ENCODE measurements at regions not wholly inside any gene's neighbourhood (a gene's known extent, or its start where the extent isn't known, plus 50 kb on each side); places are given as distances from the start of the nearest gene placed in this dataset.

DNA sequence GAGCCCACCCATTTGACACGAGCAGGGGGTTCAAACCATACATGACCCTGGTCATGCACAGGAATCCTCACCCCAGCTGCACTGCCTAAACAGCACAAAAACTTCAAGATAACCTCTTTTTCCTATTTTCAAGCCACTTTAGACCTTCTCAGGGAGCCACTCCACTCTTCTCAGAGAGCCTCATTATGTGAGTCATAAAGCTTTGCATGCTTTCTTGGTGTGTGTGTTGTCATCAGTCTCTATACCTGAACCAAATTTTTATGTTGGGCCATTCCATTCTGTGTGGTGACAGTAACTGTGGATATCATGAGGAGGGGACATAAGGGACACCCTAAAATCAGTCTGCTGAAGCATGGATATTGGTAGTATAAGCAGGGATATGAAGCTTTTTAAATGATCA is 769.5 kb upstream of the API5 start:
- Mint-ChIP-seq H3K36me3 (no peaks in the 10 kb centered on the region), H3K9me3 (peaks cover 12% of the 10 kb centered on the region), H3K4me3 (no peak overlapping the region), H3K27me3 (no peaks in the 10 kb centered on the region), H3K4me1 (ENCODE audit: low read depth) (no peaks in the 10 kb centered on the region), H3K27ac (no peak overlapping the region)
- ChIA-PET CTCF (no interaction called here), POLR2A (no interaction called here)
- intact Hi-C loops (cut with micrococcal nuclease) = no loop called here
- DNase-seq = no peak

DNA sequence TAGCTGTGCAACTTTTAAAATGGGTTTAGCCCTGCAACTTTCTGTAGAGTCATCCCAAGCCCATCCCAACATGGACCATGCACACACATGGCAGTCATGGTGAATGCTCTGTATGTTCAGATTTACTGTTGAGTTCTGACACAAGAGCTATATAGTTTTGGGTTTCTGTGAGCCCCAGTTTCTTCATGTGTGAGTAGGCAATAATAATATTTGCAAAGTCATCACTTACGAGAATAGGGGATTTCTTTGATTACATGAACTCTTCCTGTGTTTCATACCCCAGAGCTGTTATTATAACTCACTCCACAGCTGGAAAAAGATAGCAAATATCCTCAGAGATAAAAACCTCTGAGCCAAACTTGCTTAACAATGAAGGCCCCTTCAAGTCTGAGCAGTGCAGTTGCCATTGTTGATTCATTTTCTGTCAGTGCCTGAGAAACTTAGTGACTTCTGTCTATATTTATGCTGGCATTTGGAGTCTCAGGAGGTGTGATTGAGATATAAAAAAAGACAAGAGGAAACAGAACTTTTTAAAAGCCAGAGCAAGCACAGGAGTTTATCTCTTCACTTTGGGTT is 767.9 kb upstream of the API5 start:
- H3K9me3 Mint-ChIP-seq = peaks cover 16% of the 10 kb centered on the region
- no peaks in the 10 kb centered on the region for H3K27me3 Mint-ChIP-seq
- no peaks in the 10 kb centered on the region for H3K4me1 Mint-ChIP-seq (ENCODE audit: low read depth)
- no peaks in the 10 kb centered on the region for H3K36me3 Mint-ChIP-seq
- no peak overlapping the region for H3K4me3 Mint-ChIP-seq
- intact Hi-C loops (cut with micrococcal nuclease) = no loop called here
- ChIA-PET CTCF (interaction anchor here (1.0 kb wide), 1 partner anchor 19 kb away, joined by 3 read pairs; no protein-coding TSS in a partner anchor), POLR2A (no interaction called here)
- H3K27ac Mint-ChIP-seq = no peak overlapping the region
- DNase-seq = no peak

DNA sequence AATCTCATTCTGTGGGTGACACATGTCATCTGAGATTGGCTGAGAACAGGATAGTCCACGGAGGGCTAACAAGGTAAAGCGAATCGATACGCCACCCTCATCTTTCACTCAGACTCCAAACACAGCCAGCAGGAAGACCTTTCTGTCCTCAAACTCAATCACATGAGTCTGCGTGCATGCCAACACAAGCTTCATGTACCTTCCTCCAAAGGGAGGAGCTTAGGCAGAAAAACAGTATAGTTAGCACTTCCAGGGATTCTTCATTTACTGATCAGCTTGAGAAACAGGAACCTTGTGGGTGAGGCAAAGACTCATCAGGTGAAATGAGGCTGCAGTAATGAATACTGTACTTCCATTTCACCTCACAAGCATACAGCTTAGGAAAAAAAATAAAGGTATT is 767.1 kb upstream of the API5 start:
- Mint-ChIP-seq H3K9me3 (peaks cover 20% of the 10 kb centered on the region), H3K4me3 (no peak overlapping the region), H3K27me3 (no peaks in the 10 kb centered on the region), H3K4me1 (ENCODE audit: low read depth) (no peaks in the 10 kb centered on the region), H3K36me3 (no peaks in the 10 kb centered on the region), H3K27ac (no peak overlapping the region)
- DNase-seq = no peak
- POLR2A ChIA-PET = no interaction called here
- CTCF ChIA-PET = interaction anchor here (1.0 kb wide), 1 partner anchor 20 kb away, joined by 3 read pairs; no protein-coding TSS in a partner anchor
- intact Hi-C loops (cut with micrococcal nuclease) = no loop called here

DNA sequence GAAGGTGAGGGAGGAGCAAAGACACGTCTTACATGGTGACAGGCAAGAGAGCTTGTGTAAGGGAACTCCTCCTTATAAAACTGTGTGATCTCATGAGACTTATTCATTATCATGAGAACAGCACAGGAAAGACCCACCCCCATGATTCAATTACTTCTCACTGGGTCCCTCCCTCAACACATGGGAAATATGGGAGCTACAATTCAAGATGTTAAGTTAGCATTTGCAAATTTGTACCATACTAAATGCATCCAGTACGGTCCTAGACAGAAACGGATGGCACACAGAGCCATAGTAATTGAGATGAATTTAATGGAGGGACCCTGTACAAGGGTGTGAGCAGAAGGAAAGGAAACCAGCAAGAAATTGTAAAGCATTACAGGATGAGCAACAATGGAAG is 765.8 kb upstream of the API5 start:
- CTCF ChIA-PET = no interaction called here
- Mint-ChIP-seq H3K27me3 (no peaks in the 10 kb centered on the region), H3K4me1 (ENCODE audit: low read depth) (no peaks in the 10 kb centered on the region), H3K4me3 (no peak overlapping the region), H3K36me3 (no peaks in the 10 kb centered on the region), H3K9me3 (peaks cover 20% of the 10 kb centered on the region), H3K27ac (no peak overlapping the region)
- POLR2A ChIA-PET = no interaction called here
- intact Hi-C loops (cut with micrococcal nuclease) = no loop called here
- DNase-seq = no peak

DNA sequence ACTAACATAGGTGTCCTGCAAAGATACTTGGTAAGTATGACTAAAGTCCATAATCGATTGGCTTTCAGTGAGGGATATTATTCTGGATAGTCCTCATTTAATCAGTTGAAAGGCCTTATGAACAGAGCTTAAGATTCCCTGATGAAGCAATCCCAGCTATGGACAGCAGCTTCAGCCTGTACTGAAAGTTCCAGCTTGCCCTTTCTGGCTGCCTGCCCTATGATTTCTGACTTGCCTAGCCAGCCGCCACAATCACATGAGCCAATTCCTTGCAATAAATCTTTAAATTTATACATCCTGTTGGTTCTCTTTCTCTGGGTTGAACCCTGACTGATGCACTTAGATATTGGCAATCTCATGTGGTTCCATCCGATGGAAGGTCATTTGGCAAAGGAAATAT is 759.0 kb upstream of the API5 start:
- no peak for DNase-seq
- Mint-ChIP-seq H3K4me1 (ENCODE audit: low read depth) (no peaks in the 10 kb centered on the region), H3K4me3 (no peak overlapping the region), H3K9me3 (peaks cover 12% of the 10 kb centered on the region), H3K36me3 (no peaks in the 10 kb centered on the region), H3K27me3 (no peaks in the 10 kb centered on the region), H3K27ac (no peak overlapping the region)
- CTCF ChIA-PET = no interaction called here
- intact Hi-C loops (cut with micrococcal nuclease) = no loop called here
- POLR2A ChIA-PET = no interaction called here

DNA sequence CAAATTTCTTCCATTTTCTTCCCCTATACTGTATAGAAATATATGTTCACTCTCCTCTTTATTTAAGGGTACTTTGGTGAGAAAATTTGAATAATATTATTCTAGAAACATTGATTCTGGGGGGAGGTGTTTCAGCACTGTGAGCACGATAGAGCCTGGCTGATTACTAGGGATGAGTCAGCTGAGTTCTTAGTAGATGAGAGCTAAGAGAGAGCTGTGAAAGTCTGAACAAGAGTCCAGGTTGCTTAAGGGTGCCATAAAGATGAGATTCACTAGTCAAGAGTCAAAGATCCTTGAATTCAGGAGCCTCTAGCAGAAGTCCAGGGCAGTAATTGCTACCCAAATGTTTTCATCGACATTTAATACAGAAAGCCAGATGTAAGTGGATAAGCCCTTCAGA is 756.6 kb upstream of the API5 start:
- intact Hi-C loops (cut with micrococcal nuclease) = no loop called here
- Mint-ChIP-seq H3K27me3 (no peaks in the 10 kb centered on the region), H3K9me3 (peaks cover 8% of the 10 kb centered on the region), H3K4me3 (no peak overlapping the region), H3K27ac (no peak overlapping the region), H3K36me3 (no peaks in the 10 kb centered on the region), H3K4me1 (ENCODE audit: low read depth) (no peaks in the 10 kb centered on the region)
- ChIA-PET CTCF (no interaction called here), POLR2A (no interaction called here)
- DNase-seq = no peak

DNA sequence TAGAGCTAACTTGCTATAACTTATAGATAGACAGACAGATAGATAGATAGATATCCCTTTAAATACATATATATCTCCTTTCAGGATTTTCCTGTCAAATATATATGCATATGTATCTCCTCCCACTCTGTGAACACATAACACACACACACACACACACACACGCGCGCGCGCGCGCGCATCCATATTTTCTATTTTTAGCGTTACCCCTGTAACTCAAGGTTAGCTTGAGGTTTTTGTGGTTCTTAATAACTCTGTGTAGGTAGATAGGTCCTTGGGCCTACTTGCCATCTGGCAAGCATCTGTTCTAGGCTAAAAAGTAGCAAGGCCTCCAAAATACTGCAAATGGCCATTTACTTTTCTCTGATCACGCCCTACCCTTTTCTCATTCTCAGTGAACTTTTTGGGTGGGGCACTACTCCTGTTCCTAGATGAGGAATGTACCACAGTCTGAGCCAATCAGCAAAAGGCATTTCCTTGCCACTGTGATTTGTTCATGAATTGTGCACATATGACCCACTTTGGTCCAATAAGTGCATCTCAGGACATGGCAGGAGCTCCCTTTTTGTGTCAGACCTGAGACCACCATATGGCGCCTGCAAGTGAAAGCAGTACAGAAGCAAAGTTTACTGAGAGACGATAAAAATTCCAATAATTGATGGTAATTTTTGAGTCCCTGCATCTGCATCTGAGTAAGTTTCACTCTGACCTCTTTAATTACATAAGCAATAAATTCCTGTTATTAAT is 740.5 kb upstream of the API5 start:
- Mint-ChIP-seq H3K36me3 (no peaks in the 10 kb centered on the region), H3K4me3 (no peak overlapping the region), H3K9me3 (peaks cover 13% of the 10 kb centered on the region), H3K27me3 (no peaks in the 10 kb centered on the region), H3K27ac (no peak overlapping the region), H3K4me1 (ENCODE audit: low read depth) (no peaks in the 10 kb centered on the region)
- DNase-seq = no peak
- intact Hi-C loops (cut with micrococcal nuclease) = no loop called here
- CTCF ChIA-PET = no interaction called here
- POLR2A ChIA-PET = no interaction called here

DNA sequence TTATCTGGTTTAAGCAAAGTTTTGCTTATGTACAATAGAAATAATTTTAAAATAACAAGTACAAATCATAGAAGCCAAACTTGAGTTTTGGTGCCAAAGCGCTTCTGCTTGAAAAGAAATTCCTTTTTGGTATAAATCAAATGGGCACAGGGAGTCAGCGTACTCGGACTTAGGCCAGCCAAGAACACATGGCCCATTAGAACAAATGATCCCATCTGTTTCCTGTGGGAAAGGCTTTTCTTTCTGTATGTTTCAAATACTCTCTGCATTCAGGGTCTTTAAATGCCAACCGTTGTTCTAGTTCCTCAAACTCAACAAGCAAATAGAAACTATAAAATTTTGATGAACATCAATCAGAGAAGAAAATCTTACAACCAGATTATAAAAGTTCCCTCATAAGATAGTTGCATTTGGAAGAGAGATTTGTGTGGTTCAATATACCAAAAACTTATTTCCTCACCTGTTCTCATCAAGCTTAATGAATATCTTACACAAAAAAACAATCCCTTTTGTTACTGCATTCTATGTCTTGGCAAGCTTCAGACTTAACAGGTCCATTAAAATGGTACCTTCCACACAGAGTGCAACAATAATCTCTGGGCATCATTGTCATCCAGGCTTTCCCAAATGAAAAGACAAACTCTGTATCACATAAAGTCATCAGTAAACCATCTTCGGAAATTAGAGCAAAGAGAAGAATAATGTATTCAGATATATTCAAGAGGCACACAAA is 739.8 kb upstream of the API5 start:
- intact Hi-C loops (cut with micrococcal nuclease) = no loop called here
- Mint-ChIP-seq H3K4me3 (no peak overlapping the region), H3K27ac (no peak overlapping the region), H3K4me1 (ENCODE audit: low read depth) (no peaks in the 10 kb centered on the region), H3K9me3 (peaks cover 7% of the 10 kb centered on the region), H3K27me3 (no peaks in the 10 kb centered on the region), H3K36me3 (no peaks in the 10 kb centered on the region)
- DNase-seq = no peak
- ChIA-PET POLR2A (no interaction called here), CTCF (no interaction called here)

DNA sequence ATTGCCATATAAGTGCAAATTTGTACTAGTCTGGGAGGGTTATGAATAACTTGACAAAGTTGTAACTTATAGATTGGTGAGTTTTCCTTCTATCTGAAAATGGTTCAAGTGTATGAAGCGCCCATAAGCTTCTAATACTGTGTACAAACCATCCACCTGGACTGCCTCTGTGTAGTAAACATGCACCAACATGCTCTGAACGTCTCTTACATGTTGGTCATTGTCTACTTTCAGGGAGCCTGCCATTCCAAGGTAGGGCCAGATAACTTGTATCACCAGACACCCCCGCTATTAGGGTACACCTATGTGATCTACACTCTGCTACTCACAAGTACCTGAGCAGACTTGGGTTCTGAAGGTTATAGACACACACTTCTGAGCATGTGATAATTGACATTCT is 735.5 kb upstream of the API5 start:
- no peak for DNase-seq
- Mint-ChIP-seq H3K4me3 (no peak overlapping the region), H3K4me1 (ENCODE audit: low read depth) (no peaks in the 10 kb centered on the region), H3K27me3 (no peaks in the 10 kb centered on the region), H3K9me3 (peaks cover 8% of the 10 kb centered on the region), H3K36me3 (no peaks in the 10 kb centered on the region), H3K27ac (no peak overlapping the region)
- POLR2A ChIA-PET = no interaction called here
- CTCF ChIA-PET = no interaction called here
- intact Hi-C loops (cut with micrococcal nuclease) = no loop called here

DNA sequence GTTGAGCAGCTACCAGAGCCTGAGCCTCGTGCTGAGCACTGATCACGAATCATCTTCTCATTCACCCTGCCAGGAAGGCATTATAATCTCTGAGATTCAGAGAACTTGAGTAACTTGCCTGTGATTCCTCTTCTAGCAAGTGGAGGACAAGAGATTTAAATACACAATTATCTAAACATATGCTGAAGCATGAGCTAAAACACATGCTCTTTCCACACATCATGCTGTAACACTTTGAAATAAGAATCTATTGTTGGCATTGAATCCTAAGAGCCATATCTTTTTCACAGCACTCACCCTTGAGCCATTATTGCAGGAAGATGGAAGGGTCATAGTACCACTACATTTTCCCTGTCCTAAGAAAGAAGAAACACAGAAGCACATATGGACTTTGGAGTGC is 722.5 kb upstream of the API5 start:
- H3K4me1 Mint-ChIP-seq (ENCODE audit: low read depth) = no peaks in the 10 kb centered on the region
- no peaks in the 10 kb centered on the region for H3K36me3 Mint-ChIP-seq
- H3K9me3 Mint-ChIP-seq = peaks cover 2% of the 10 kb centered on the region
- CTCF ChIA-PET = no interaction called here
- no peak overlapping the region for H3K27ac Mint-ChIP-seq
- POLR2A ChIA-PET = no interaction called here
- no peak for DNase-seq
- H3K4me3 Mint-ChIP-seq = no peak overlapping the region
- H3K27me3 Mint-ChIP-seq = no peaks in the 10 kb centered on the region
- intact Hi-C loops (cut with micrococcal nuclease) = no loop called here

DNA sequence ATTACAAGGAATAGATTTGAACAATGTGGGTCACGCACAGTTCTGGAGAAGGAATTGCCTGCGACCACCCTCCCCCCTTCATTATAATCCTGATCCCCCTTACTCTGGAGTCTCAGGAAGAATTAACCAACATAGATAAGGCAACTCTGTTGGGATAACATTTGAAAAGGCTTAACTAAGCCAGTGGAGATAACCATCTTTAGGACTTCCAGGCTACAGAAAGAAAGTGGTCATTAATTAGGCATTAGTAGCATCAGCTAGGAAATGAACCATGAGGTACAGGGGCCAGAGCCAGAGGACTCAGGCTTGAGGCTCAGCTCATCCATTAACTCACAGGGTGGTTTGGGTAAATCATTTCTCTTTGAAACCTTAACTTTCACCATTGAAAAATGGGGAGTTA is 720.0 kb upstream of the API5 start:
- H3K36me3 Mint-ChIP-seq = no peaks in the 10 kb centered on the region
- intact Hi-C loops (cut with micrococcal nuclease) = no loop called here
- H3K27ac Mint-ChIP-seq = no peak overlapping the region
- CTCF ChIA-PET = no interaction called here
- POLR2A ChIA-PET = no interaction called here
- H3K27me3 Mint-ChIP-seq = no peaks in the 10 kb centered on the region
- no peak overlapping the region for H3K4me3 Mint-ChIP-seq
- H3K4me1 Mint-ChIP-seq (ENCODE audit: low read depth) = no peaks in the 10 kb centered on the region
- no peaks in the 10 kb centered on the region for H3K9me3 Mint-ChIP-seq
- no peak for DNase-seq

DNA sequence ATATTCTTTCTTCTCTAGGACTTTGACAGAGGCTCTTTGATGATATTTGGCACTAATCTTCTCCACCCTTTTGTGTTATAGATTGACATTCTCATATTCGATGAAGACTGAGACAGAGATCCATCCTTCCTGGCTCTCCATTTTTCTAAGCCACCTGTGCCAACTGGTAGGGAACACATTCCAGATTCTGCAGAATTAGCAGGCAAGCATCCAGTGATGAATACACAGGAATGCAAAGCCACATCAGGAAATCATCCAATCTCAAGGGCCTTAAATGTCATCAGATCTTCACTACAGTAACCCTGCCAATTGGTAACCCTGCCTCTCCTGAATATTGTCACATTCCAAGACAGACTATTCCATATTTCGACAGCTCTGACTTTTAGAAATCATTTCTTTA is 718.4 kb upstream of the API5 start:
- H3K27me3 Mint-ChIP-seq = no peaks in the 10 kb centered on the region
- no peaks in the 10 kb centered on the region for H3K4me1 Mint-ChIP-seq (ENCODE audit: low read depth)
- ChIA-PET POLR2A (no interaction called here), CTCF (no interaction called here)
- no peaks in the 10 kb centered on the region for H3K36me3 Mint-ChIP-seq
- no peaks in the 10 kb centered on the region for H3K9me3 Mint-ChIP-seq
- DNase-seq = no peak
- no peak overlapping the region for H3K27ac Mint-ChIP-seq
- intact Hi-C loops (cut with micrococcal nuclease) = no loop called here
- no peak overlapping the region for H3K4me3 Mint-ChIP-seq

DNA sequence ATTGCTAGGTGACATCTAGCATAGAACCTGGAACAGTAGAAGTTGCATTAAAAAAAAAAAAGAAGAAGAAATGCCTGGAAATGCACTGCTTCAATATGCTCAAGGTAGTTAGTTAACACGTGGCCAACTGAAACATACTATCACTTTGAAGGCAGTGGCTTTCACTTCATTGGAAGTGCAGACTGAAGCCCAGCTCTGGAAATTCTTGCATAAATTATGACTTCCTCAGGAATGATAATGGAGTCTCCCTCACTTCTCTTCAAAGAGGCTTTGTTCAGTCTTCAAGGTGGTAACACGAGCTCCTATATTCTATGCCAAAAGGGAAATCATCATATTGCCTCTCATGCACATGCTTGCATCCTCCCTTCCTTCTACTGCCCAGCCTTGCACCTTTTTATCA is 715.9 kb upstream of the API5 start:
- Mint-ChIP-seq H3K4me1 (ENCODE audit: low read depth) (no peaks in the 10 kb centered on the region), H3K27ac (no peak overlapping the region), H3K27me3 (no peaks in the 10 kb centered on the region), H3K36me3 (no peaks in the 10 kb centered on the region), H3K9me3 (no peaks in the 10 kb centered on the region), H3K4me3 (no peak overlapping the region)
- intact Hi-C loops (cut with micrococcal nuclease) = no loop called here
- CTCF ChIA-PET = interaction anchor here (0.5 kb wide), 1 partner anchor 205 kb away, joined by 3 read pairs; no protein-coding TSS in a partner anchor
- no peak for DNase-seq
- POLR2A ChIA-PET = no interaction called here

Data from activated CD4-positive, alpha-beta memory T cell treated with anti-CD3 and anti-CD28 coated beads for 36 hours (primary cell).